Endothelial cell (in vitro differentiated cells): ENCODE measurements at regions not wholly inside any gene's neighbourhood (a gene's known extent, or its start where the extent isn't known, plus 50 kb on each side); places are given as distances from the start of the nearest gene placed in this dataset.

Experiments
- DNase-seq: peaks from one replicate; pipeline ENCODE4 v3.0.0; 2021; ENCODE audit warnings: low spot score
- H3K27ac Mint-ChIP-seq: one replicate; pipeline ENCODE4 v1.8.0; 2021; ENCODE audit warnings: mixed read lengths, inconsistent platforms; ENCODE audit not compliant: unreplicated experiment
- H3K27me3 Mint-ChIP-seq: one replicate; pipeline ENCODE4 v1.8.0; 2021; ENCODE audit warnings: mild to moderate bottlenecking, moderate library complexity, mixed read lengths, inconsistent platforms; ENCODE audit not compliant: unreplicated experiment
- H3K36me3 Mint-ChIP-seq: one replicate; pipeline ENCODE4 v1.8.0; 2021; ENCODE audit warnings: mild to moderate bottlenecking, low read depth, mixed read lengths, inconsistent platforms; ENCODE audit not compliant: unreplicated experiment
- H3K4me1 Mint-ChIP-seq: one replicate; pipeline ENCODE4 v1.8.0; 2021; ENCODE audit warnings: mild to moderate bottlenecking, mixed read lengths, inconsistent platforms; ENCODE audit not compliant: unreplicated experiment
- H3K4me3 Mint-ChIP-seq: one replicate; pipeline ENCODE4 v1.8.0; 2021; ENCODE audit warnings: mild to moderate bottlenecking, mixed read lengths, inconsistent platforms; ENCODE audit not compliant: unreplicated experiment
- H3K9me3 Mint-ChIP-seq: one replicate; pipeline ENCODE4 v1.8.0; 2021; ENCODE audit warnings: mixed read lengths, inconsistent platforms; ENCODE audit not compliant: unreplicated experiment
- TF ChIP-seq, protein P1 (sequence below): fragments of 200-600 bp; sonication (generic); IDR thresholded peaks from one replicate; pipeline ENCODE4 v1.5.0; 2021; ENCODE audit warnings: antibody characterized with exemption; ENCODE audit not compliant: unreplicated experiment

DNA sequence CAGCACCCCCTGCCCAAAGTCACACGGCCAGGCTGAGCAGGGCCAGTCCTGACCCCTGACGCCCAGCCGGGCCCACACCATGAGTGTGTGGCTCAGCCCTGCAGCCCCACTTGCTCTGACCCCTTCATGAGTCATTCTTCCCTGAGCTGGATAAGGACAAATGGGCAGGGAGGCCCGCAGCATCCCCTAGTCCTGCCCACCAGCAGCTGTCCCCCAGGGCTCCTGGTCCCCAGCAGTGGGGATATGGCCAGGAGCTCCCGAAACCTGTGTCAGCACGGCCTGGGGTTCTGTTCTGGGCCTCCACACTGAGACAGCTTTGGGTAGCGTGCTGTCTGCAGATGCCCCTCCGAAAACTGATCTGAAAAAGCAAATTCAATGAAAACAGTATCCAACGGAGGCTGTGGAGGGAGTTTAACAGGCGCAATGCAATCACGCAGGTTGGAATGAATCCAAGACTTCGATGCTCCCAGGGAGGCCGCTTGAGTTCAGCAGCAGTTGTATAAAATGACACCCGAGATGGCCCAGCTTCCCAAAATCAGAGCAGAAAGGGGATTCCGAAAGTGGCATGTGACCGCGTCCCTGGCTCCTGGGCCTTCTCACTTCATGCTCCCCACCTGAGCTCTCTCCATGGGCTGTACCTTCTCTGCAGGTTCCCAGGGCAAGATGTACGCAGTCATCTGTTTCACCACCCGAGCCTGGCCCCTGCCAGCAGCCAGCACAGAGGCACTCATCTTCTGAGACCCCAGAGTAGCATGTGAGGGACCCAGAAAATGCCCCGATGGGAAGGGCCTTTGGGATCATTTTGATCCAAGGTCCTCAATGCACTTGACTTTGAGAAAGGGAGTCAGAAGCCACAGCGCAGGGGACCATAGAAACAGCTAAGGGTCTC lies 214.1 kb downstream of the USP6NL start:
- Mint-ChIP-seq H3K27me3 (peaks cover 10% of the 10 kb centered on the region), H3K4me3 (no peak overlapping the region), H3K4me1 (peaks cover 3% of the 10 kb centered on the region), H3K9me3 (no peaks in the 10 kb centered on the region), H3K36me3 (peaks cover 4% of the 10 kb centered on the region), H3K27ac (no peak overlapping the region)
- TF ChIP-seq, protein P1, sequence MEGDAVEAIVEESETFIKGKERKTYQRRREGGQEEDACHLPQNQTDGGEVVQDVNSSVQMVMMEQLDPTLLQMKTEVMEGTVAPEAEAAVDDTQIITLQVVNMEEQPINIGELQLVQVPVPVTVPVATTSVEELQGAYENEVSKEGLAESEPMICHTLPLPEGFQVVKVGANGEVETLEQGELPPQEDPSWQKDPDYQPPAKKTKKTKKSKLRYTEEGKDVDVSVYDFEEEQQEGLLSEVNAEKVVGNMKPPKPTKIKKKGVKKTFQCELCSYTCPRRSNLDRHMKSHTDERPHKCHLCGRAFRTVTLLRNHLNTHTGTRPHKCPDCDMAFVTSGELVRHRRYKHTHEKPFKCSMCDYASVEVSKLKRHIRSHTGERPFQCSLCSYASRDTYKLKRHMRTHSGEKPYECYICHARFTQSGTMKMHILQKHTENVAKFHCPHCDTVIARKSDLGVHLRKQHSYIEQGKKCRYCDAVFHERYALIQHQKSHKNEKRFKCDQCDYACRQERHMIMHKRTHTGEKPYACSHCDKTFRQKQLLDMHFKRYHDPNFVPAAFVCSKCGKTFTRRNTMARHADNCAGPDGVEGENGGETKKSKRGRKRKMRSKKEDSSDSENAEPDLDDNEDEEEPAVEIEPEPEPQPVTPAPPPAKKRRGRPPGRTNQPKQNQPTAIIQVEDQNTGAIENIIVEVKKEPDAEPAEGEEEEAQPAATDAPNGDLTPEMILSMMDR: no peak
- DNase-seq: no peak

DNA sequence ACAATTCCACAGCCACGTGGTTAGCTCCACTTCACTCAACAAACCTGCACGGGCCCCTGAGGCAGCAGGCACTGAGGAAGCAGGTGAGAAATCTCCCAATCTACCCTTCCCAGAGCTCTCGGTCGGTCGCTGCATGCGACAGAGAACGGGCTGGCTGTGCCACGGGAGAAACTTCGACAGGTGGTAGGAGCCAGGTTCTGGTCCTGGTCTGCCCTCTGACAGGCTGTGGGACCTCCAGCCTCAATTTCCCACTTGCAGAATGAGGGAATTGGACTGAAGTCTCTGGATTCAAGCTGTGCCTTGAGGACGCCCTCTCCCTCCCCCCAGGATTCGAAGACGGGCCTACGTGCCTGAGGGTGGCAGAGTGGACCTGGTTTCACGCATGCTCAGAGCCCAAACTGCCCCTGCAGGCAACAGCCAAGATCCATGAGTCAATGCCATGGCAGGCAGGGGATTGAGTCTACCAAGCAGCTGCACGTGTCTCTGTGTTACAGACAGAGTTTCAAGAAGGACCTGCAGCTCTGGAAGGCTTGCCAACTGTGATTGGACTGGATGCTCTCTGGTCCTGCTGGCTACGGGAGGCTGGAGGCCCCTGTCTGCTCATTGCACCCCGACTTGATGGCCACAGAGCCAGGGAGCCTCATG lies 215.0 kb downstream of the USP6NL start:
- Mint-ChIP-seq H3K9me3 (no peaks in the 10 kb centered on the region), H3K27ac (no peak overlapping the region), H3K27me3 (peaks cover 10% of the 10 kb centered on the region), H3K36me3 (peaks cover 4% of the 10 kb centered on the region), H3K4me1 (peaks cover 3% of the 10 kb centered on the region), H3K4me3 (no peak overlapping the region)
- TF ChIP-seq, protein P1: no peak
- DNase-seq: no peak

- DNase-seq: no peak
- peaks cover 10% of the 10 kb centered on the region for H3K27me3 Mint-ChIP-seq
- H3K9me3 Mint-ChIP-seq: no peaks in the 10 kb centered on the region
- TF ChIP-seq, protein P1: no peak
- H3K27ac Mint-ChIP-seq: no peak overlapping the region
- no peak overlapping the region for H3K4me3 Mint-ChIP-seq
- H3K36me3 Mint-ChIP-seq: peaks cover 4% of the 10 kb centered on the region
- peaks cover 3% of the 10 kb centered on the region for H3K4me1 Mint-ChIP-seq
These were observed 215.7 kb downstream of the USP6NL start for GRCh38 chr10:11395581-11396310.

DNA sequence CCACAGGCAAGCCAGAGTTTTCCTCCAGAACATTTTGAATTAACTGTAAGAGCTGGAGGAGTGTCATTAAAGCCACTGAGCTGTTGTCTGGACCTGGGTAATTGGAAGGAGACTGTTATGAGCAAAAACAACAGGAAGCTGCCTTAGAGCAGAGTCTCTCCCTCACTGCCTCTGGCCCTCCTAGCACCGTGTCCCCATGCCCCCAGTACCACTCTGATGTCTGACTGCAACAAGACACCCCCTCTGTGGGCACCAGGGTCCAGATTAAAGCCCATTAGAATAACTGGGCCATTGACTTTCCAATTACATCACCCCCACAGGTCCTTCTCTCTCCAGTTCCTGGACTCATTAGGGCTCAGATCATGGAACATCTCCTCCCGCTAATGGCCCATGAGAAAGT lies 216.3 kb downstream of the USP6NL start:
- no peak overlapping the region for H3K4me3 Mint-ChIP-seq
- TF ChIP-seq, protein P1: no peak
- H3K4me1 Mint-ChIP-seq: peaks cover 3% of the 10 kb centered on the region

More for the DNA sequence above, 216.3 kb downstream of the USP6NL start:
- DNase-seq: no peak
- H3K36me3 Mint-ChIP-seq: peaks cover 4% of the 10 kb centered on the region
- peaks cover 12% of the 10 kb centered on the region for H3K27me3 Mint-ChIP-seq
- H3K27ac Mint-ChIP-seq: no peak overlapping the region
- H3K9me3 Mint-ChIP-seq: no peaks in the 10 kb centered on the region
